ENCODE measurements at regions not wholly inside any gene's neighbourhood (a gene's known extent, or its start where the extent isn't known, plus 50 kb on each side); places are given as distances from the start of the nearest gene placed in this dataset.

GRCh38 chr2:94960751-94961150 is 64.8 kb upstream of the MAL start:
- no peak for TF ChIP-seq EZH2 (IDR thresholded peaks at IDR 0.05; ENCODE audit: insufficient read depth, poor library complexity, severe bottlenecking)
- no peak for TF ChIP-seq EZH2phosphoT487 (IDR thresholded peaks at IDR 0.05; ENCODE audit: insufficient read depth, low read depth)
